GM18867 (cell line): ENCODE measurements at regions not wholly inside any gene's neighbourhood (a gene's known extent, or its start where the extent isn't known, plus 50 kb on each side); places are given as distances from the start of the nearest gene placed in this dataset.

ENCODE experiments used
- ATAC-seq: cut with Tn5 transposase; IDR thresholded peaks from one replicate; pipeline ENCODE4 v1.9.1; 2021; ENCODE audit warnings: mild to moderate bottlenecking, moderate library complexity; ENCODE audit not compliant: unreplicated experiment

GRCh38 chr10:4219901-4220300 is 434.9 kb upstream of the KLF6 start:
- no peak for ATAC-seq

GRCh38 chr10:4217653-4218052 is 432.6 kb upstream of the KLF6 start:
- no peak for ATAC-seq

- ATAC-seq = no peak
These were observed 432.2 kb upstream of the KLF6 start for GRCh38 chr10:4217187-4217586.

- no peak for ATAC-seq
These were observed 431.7 kb upstream of the KLF6 start for GRCh38 chr10:4216726-4217125.

GRCh38 chr10:4215963-4216575 is 431.1 kb upstream of the KLF6 start:
- ATAC-seq = no peak

DNA sequence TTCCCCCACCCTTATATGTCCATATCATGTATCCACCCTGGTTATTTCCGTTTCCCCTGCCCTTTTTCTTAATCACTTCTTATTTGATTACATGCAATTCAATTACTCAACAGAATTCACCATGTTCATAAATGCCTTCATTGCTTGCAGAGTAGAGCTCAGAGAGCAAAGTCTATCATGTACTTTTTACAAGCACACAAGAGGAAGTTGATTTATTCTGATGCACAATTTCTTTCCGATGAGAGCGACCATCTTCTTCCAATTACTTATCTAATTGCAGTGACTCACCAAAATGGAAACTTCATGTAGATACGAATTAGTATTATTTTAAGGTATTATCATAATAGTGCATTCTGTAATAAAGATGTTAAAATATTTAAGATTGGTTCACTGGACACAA is 430.5 kb upstream of the KLF6 start:
- ATAC-seq = no peak

DNA sequence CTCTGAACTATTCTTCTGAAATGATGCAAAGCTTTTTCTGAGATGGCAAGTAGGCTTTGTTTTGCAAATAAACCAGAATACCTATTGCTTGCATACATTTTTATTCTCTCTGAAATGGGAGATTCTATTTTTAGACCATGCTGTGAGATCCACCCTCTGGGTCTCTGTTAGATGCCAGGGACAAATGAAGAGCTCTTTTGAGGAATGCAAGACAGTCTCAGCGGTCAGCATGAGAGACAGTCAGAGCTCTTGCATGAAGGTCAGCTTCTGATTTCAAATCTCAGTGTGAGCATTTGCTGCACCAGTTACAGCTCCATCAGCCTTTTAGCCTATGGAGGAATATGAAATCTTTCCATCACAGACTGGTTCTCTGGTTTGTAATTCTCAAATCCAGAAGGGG is 429.9 kb upstream of the KLF6 start:
- no peak for ATAC-seq

DNA sequence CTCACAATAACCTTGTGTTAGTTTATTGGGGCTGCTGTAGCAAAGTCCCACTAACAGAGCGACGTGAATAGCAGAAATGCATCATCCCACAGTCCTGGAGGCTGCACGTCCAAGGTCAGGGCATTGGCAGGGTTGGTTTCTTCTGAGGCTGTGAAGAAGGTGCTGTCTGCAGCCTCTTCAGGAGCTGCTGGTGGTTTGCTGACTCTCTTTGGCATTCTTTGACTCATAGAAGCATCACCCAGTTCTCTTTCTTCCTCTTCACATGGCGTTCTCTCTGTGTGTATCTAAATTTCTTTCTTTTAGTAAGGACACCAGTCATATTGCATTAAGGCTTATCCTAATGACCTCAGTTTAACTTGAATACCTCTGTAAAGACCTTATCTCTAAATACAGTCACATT is 428.4 kb upstream of the KLF6 start:
- ATAC-seq = no peak

GRCh38 chr10:4212111-4212630 is 427.2 kb upstream of the KLF6 start:
- no peak for ATAC-seq

GRCh38 chr10:4208499-4208898 is 423.5 kb upstream of the KLF6 start:
- no peak for ATAC-seq

DNA sequence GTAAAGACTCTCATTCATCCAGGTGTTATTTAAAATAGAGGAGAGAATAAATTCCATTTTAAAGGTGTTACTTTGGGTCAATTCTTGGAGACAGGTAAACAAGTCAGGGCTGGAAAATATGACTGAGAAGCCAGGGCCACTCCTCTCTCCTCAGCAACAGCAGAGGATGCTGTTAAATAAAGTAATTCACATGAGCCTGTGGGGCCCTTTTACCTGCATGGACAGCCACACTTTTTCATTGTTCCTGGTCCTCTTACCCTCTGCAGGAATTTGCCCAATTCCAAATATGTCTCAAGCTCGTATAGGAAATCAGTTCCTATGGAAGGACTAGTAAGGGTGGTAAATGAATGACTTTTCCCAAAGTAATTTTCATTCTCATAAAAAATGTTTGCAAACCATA is 420.1 kb upstream of the KLF6 start:
- no peak for ATAC-seq

- ATAC-seq = no peak
These were observed 417.9 kb upstream of the KLF6 start for GRCh38 chr10:4202938-4203337.

GRCh38 chr10:4201866-4202825 is 417.1 kb upstream of the KLF6 start:
- no peak for ATAC-seq

DNA sequence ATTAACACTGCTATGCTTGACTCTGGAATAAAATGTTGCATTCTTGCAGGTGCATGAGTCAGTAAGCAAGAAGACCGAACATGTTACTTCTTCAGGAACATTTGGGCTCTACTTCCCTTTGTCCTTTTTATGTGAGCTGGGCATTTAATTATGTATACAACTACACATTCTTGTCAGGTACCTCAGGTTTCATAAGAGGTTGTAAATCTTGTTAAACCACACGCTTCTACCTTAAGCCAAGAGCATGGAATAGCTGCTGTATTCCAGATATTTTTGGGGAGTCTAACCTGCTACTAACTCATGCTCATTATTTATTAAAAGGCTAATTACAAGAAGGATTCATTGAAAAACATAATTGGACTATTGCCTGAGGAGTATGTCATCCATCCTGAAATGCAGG is 414.2 kb upstream of the KLF6 start:
- no peak for ATAC-seq

GRCh38 chr10:4198216-4198615 is 413.2 kb upstream of the KLF6 start:
- ATAC-seq = no peak

DNA sequence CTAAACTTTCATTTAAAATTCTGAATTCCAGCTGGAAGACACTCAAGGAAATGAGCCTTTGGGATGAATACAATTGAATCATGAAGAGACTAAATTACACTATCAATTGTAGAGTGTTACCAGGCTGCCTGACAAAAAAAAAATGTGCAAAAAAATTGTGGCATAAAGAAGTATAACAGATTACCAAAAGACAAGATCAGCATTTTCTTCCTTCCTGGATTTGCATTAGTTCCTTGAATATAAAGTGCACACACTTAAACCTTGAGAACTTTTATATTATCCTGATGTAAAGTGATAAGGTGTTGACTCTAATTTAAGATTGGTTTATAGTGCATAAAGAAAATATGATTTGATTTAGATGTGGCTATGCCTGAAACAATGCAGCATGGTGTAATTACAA is 412.7 kb upstream of the KLF6 start:
- no peak for ATAC-seq

- ATAC-seq = no peak
These were observed 411.9 kb upstream of the KLF6 start for GRCh38 chr10:4196771-4197390.

DNA sequence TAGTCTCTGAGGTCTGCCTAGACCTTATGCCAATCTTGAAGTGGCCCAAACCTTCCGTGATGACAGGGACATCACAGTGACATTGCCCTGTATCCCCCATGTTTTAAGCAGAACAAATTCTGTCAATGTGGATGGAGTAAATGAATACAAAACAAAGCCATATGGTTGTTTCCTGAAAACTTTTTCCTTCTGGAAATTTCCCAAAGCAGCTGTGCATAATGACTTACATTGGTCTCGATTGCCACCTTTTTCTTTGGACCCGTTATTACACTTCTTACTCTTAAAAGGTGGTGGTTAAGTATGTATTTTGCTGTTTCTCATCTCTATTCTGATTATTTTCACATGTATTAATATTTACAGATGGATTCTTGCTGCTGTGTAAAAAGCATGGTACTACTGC is 411.2 kb upstream of the KLF6 start:
- no peak for ATAC-seq

- no peak for ATAC-seq
These were observed 410.2 kb upstream of the KLF6 start for GRCh38 chr10:4195213-4195612.

- no peak for ATAC-seq
These were observed 409.2 kb upstream of the KLF6 start for GRCh38 chr10:4194231-4194630.

GRCh38 chr10:4191894-4192293 is 406.9 kb upstream of the KLF6 start:
- ATAC-seq = no peak

GRCh38 chr10:4191354-4191753 is 406.3 kb upstream of the KLF6 start:
- no peak for ATAC-seq
